ENCODE measurements at regions not wholly inside any gene's neighbourhood (a gene's known extent, or its start where the extent isn't known, plus 50 kb on each side); places are given as distances from the start of the nearest gene placed in this dataset.
"Not testable (repeated sequence)": the region's sequence is repeated elsewhere in the genome, so short reads cannot be mapped to it uniquely, and the experiment has no call there.

GRCh38 chr9:12424243-12424642 is 268.9 kb upstream of the TYRP1 start:
- CTCF ChIA-PET = no interaction called here
- H3K36me3 ChIP-seq (ENCODE audit: low read depth) = no peaks in the 10 kb centered on the region
- no peak overlapping the region for H3K4me2 ChIP-seq
- no peak overlapping the region for H3K27ac ChIP-seq
- no peaks in the 10 kb centered on the region for H3K9me2 ChIP-seq (ENCODE audit: insufficient read depth)
- H3K4me1 ChIP-seq (replicated peaks; ENCODE audit: insufficient read depth) = no peaks in the 10 kb centered on the region
- TF ChIP-seq, protein P1, sequence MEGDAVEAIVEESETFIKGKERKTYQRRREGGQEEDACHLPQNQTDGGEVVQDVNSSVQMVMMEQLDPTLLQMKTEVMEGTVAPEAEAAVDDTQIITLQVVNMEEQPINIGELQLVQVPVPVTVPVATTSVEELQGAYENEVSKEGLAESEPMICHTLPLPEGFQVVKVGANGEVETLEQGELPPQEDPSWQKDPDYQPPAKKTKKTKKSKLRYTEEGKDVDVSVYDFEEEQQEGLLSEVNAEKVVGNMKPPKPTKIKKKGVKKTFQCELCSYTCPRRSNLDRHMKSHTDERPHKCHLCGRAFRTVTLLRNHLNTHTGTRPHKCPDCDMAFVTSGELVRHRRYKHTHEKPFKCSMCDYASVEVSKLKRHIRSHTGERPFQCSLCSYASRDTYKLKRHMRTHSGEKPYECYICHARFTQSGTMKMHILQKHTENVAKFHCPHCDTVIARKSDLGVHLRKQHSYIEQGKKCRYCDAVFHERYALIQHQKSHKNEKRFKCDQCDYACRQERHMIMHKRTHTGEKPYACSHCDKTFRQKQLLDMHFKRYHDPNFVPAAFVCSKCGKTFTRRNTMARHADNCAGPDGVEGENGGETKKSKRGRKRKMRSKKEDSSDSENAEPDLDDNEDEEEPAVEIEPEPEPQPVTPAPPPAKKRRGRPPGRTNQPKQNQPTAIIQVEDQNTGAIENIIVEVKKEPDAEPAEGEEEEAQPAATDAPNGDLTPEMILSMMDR (conservative IDR thresholded peaks at IDR 0.05) = no peak
- no peak for TF ChIP-seq EZH2 (IDR thresholded peaks at IDR 0.05; ENCODE audit: low read depth)
- no peaks in the 10 kb centered on the region for H3K79me2 ChIP-seq (ENCODE audit: low read depth)
- DNase-seq = no peak
- no peaks in the 10 kb centered on the region for H3K9me3 ChIP-seq (ENCODE audit: insufficient read depth, low read depth)
- no TSS peak for BruUV-seq (replicated peaks)
- no peaks in the 10 kb centered on the region for H4K20me1 ChIP-seq (ENCODE audit: insufficient read depth)
- no peaks in the 10 kb centered on the region for H3K27me3 ChIP-seq (ENCODE audit: insufficient read depth, low read depth)
- POLR2A ChIA-PET (ENCODE audit: unreplicated experiment) = no interaction called here
- intact Hi-C loops (cut with micrococcal nuclease; ENCODE audit: unreplicated experiment) = no loop called here
- no peaks in the 10 kb centered on the region for H3F3A ChIP-seq (ENCODE audit: insufficient read depth, low read depth)
- no peak overlapping the region for H2AFZ ChIP-seq
- H3K4me3 ChIP-seq = no peak overlapping the region

- H3F3A ChIP-seq (ENCODE audit: insufficient read depth, low read depth) = no peaks in the 10 kb centered on the region
- no peaks in the 10 kb centered on the region; the same call in 1 of the 2 replicates for H3K9me2 ChIP-seq (ENCODE audit: insufficient read depth)
- no peaks in the 10 kb centered on the region for H3K4me1 ChIP-seq (replicated peaks; ENCODE audit: insufficient read depth)
- no peaks in the 10 kb centered on the region for H3K79me2 ChIP-seq (ENCODE audit: low read depth)
- no peaks in the 10 kb centered on the region for H3K27me3 ChIP-seq (ENCODE audit: insufficient read depth, low read depth)
- no peak for DNase-seq
- intact Hi-C loops (cut with micrococcal nuclease; ENCODE audit: unreplicated experiment) = no loop called here
- ChIA-PET CTCF (no interaction called here), POLR2A (ENCODE audit: unreplicated experiment) (no interaction called here)
- no peaks in the 10 kb centered on the region for H3K9me3 ChIP-seq (ENCODE audit: insufficient read depth, low read depth)
- no peak overlapping the region for H3K4me3 ChIP-seq
- H4K20me1 ChIP-seq (ENCODE audit: insufficient read depth) = no peaks in the 10 kb centered on the region
- no TSS peak for BruUV-seq (replicated peaks)
- H3K27ac ChIP-seq = no peak overlapping the region
- no peak overlapping the region for H3K4me2 ChIP-seq
- no peak for TF ChIP-seq EZH2 (IDR thresholded peaks at IDR 0.05; ENCODE audit: low read depth)
- TF ChIP-seq, protein P1 (conservative IDR thresholded peaks at IDR 0.05) = no peak; the same call in 1 of the 2 replicates
- no peak overlapping the region for H2AFZ ChIP-seq
- no peaks in the 10 kb centered on the region for H3K36me3 ChIP-seq (ENCODE audit: low read depth)
These were observed 267.0 kb upstream of the TYRP1 start for GRCh38 chr9:12425878-12426864.

GRCh38 chr9:12439267-12439666 is 253.9 kb upstream of the TYRP1 start:
- H3K36me3 ChIP-seq (ENCODE audit: low read depth) = no peaks in the 10 kb centered on the region
- no peak for DNase-seq
- no peak for TF ChIP-seq EZH2 (IDR thresholded peaks at IDR 0.05; ENCODE audit: low read depth)
- TF ChIP-seq, protein P1 (conservative IDR thresholded peaks at IDR 0.05) = no peak
- no peak overlapping the region for H3K4me2 ChIP-seq
- no peaks in the 10 kb centered on the region for H3F3A ChIP-seq (ENCODE audit: insufficient read depth, low read depth)
- BruUV-seq (replicated peaks) = no TSS peak
- no peaks in the 10 kb centered on the region for H3K9me2 ChIP-seq (ENCODE audit: insufficient read depth)
- H3K4me1 ChIP-seq (replicated peaks; ENCODE audit: insufficient read depth) = no peaks in the 10 kb centered on the region
- H2AFZ ChIP-seq = no peak overlapping the region
- intact Hi-C loops (cut with micrococcal nuclease; ENCODE audit: unreplicated experiment) = no loop called here
- H3K4me3 ChIP-seq = no peak overlapping the region
- CTCF ChIA-PET = no interaction called here
- H3K27me3 ChIP-seq (ENCODE audit: insufficient read depth, low read depth) = no peaks in the 10 kb centered on the region
- no peaks in the 10 kb centered on the region for H4K20me1 ChIP-seq (ENCODE audit: insufficient read depth)
- no peaks in the 10 kb centered on the region for H3K9me3 ChIP-seq (ENCODE audit: insufficient read depth, low read depth)
- H3K79me2 ChIP-seq (ENCODE audit: low read depth) = no peaks in the 10 kb centered on the region
- no peak overlapping the region for H3K27ac ChIP-seq
- POLR2A ChIA-PET (ENCODE audit: unreplicated experiment) = no interaction called here

DNA sequence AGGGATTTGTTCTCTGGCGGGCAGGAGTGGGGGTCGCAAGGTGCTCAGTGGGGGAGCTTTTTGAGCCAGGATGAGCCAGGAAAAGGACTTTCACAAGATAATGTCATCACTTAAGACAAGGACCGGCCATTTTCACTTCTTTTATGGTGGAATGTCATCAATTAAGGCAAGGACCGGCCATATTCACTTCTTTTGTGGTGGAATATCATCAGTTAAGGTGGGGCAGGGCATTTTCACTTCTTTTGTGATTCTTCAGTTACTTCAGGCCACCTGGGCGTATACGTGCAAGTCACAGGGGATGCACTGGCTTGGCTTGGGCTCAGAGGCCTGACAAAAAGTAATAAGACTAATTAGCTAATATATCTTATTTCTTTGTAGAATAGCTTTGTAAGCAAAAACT is 252.1 kb upstream of the TYRP1 start:
- H3K27me3 ChIP-seq (ENCODE audit: insufficient read depth, low read depth); H4K20me1 ChIP-seq (ENCODE audit: insufficient read depth); H3K4me3 ChIP-seq; H2AFZ ChIP-seq; H3K4me2 ChIP-seq; POLR2A ChIA-PET (ENCODE audit: unreplicated experiment); intact Hi-C loops (cut with micrococcal nuclease; ENCODE audit: unreplicated experiment); H3K4me1 ChIP-seq (replicated peaks; ENCODE audit: insufficient read depth); H3F3A ChIP-seq (ENCODE audit: insufficient read depth, low read depth); DNase-seq; H3K36me3 ChIP-seq (ENCODE audit: low read depth); H3K27ac ChIP-seq; H3K79me2 ChIP-seq (ENCODE audit: low read depth); H3K9me2 ChIP-seq (ENCODE audit: insufficient read depth); H3K9me3 ChIP-seq (ENCODE audit: insufficient read depth, low read depth); BruUV-seq (replicated peaks); CTCF ChIA-PET: not testable (repeated sequence)

Data from PC-9 (cell line).